ENCODE measurements at regions not wholly inside any gene's neighbourhood (a gene's known extent, or its start where the extent isn't known, plus 50 kb on each side); places are given as distances from the start of the nearest gene placed in this dataset.

DNA sequence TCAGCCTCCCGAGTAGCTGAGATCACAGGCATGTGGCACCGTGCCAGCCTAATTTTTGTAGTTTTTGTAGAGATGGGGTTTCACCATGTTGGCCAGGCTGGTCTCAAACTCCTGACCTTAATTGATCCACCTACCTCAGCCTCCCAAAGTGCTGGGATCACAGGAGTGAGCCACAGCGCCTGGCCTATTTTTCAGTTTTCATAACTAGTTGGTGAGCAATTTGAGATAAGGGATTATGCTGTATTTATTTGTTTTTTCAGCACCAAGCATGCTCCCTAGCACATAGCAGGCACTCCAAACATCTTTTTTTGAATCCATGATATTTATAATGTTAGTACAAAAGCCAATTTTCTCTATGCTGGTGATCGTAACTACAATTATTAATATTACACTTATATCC is 541.2 kb downstream of the SNAPC1 start:
- H3K36me3 Mint-ChIP-seq: no peaks in the 10 kb centered on the region
- H3K4me3 Mint-ChIP-seq: no peak overlapping the region

DNA sequence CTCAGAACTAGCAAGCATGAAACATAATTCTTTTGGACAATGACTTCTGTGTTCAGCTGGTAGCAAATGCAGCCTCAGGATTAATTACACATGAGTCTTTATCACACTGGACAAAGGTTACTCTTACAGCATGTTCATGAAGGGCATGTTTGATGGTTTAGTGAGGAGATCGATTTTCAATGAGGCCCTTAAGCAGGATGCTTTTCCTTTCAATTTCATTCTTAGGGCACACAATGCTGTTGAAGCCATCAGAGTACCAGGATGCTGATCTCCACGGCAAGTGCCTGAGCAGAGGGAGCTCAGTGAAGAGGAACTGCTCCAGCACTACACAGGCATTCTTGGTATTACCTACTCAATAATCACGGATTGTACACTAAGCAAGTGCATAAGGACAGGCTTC is 542.0 kb downstream of the SNAPC1 start:
- H3K4me3 Mint-ChIP-seq: no peak overlapping the region
- peaks cover 5% of the 10 kb centered on the region for H3K9me3 Mint-ChIP-seq
- ChIA-PET POLR2A (no interaction called here), CTCF (no interaction called here)
- no peaks in the 10 kb centered on the region for H3K27me3 Mint-ChIP-seq
- H3K36me3 Mint-ChIP-seq: no peaks in the 10 kb centered on the region
- no peaks in the 10 kb centered on the region for H3K4me1 Mint-ChIP-seq (ENCODE audit: low read depth)
- DNase-seq: no peak
- H3K27ac Mint-ChIP-seq: no peak overlapping the region
- intact Hi-C loops (cut with micrococcal nuclease): no loop called here

More for the DNA sequence above, 541.2 kb downstream of the SNAPC1 start:
- POLR2A ChIA-PET: no interaction called here
- intact Hi-C loops (cut with micrococcal nuclease): no loop called here
- Mint-ChIP-seq H3K4me1 (ENCODE audit: low read depth) (no peaks in the 10 kb centered on the region), H3K27ac (no peak overlapping the region), H3K9me3 (peaks cover 5% of the 10 kb centered on the region), H3K27me3 (no peaks in the 10 kb centered on the region)
- DNase-seq: no peak
- CTCF ChIA-PET: no interaction called here

DNA sequence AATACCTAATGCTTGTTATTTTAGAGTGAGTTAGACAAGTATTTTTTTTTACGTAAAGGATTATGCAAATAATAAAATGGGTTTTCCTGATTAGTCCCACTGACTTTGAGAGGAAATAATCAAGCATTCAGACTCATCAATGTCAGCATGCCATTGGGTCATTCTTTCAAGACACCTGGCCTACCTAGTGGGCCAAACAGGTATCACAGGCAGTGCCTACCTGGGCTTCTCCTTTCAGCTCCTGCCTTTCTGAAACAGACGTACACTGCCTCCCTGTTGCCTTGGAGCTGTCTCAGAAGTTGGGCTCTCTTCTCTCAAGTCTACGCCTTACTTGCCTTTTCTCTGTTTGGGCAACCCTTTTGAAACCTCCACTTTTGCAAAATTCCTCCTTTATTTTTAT is 545.6 kb downstream of the SNAPC1 start:
- Mint-ChIP-seq H3K4me3 (no peak overlapping the region), H3K27me3 (no peaks in the 10 kb centered on the region)
- intact Hi-C loops (cut with micrococcal nuclease): no loop called here

DNA sequence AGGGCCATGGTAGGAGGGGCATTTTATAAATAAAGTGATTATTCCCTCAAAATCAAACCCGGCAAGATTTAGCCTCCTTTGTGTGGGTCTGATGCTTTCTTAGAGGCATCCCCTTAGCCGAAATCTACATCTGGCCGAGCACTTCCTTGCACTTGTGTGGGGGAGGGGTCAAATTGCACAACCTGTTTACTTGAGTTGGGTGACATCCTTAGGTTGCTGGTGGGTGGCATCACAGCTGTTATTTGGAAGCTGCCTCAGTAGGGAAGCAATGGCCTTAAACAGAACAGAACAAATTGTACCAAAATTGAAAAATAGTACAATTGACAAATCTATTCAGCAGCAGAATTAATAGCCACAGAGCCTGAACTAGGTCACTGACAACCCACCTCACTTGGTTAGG is 546.1 kb downstream of the SNAPC1 start:
- H3K27ac Mint-ChIP-seq: no peak overlapping the region
- no peaks in the 10 kb centered on the region for H3K27me3 Mint-ChIP-seq
- no peaks in the 10 kb centered on the region for H3K4me1 Mint-ChIP-seq (ENCODE audit: low read depth)
- no peaks in the 10 kb centered on the region for H3K36me3 Mint-ChIP-seq
- ChIA-PET POLR2A (no interaction called here), CTCF (no interaction called here)
- no peak for DNase-seq
- intact Hi-C loops (cut with micrococcal nuclease): no loop called here
- no peak overlapping the region for H3K4me3 Mint-ChIP-seq
- H3K9me3 Mint-ChIP-seq: peaks cover 4% of the 10 kb centered on the region

More for the DNA sequence above, 545.6 kb downstream of the SNAPC1 start:
- CTCF ChIA-PET: interaction anchor here (0.7 kb wide), 1 partner anchor 159 kb away, joined by 3 read pairs; no protein-coding TSS in a partner anchor
- DNase-seq: no peak
- Mint-ChIP-seq H3K9me3 (peaks cover 4% of the 10 kb centered on the region), H3K27ac (no peak overlapping the region), H3K36me3 (no peaks in the 10 kb centered on the region), H3K4me1 (ENCODE audit: low read depth) (no peaks in the 10 kb centered on the region)
- POLR2A ChIA-PET: no interaction called here

DNA sequence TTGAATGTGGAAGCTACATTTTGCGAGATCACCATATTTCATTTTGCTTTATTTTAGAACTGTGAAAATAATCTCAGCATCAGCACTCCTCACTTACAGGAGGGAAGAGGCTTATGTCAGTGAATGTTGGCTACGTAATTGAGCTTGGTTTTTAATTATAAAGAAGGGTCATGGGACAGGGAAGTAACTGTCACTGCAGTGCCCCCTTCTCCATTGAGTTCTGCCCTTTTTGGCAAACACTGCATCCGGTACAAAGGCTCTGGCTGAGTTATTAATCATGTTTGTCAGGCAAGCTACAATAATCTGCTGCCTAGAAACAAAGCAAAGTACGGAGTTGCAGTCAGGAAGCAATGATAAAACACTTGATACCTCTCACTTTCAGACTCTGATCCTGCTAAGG is 546.7 kb downstream of the SNAPC1 start:
- CTCF ChIA-PET: no interaction called here
- intact Hi-C loops (cut with micrococcal nuclease): no loop called here
- H3K4me3 Mint-ChIP-seq: no peak overlapping the region
- no peak overlapping the region for H3K27ac Mint-ChIP-seq
- POLR2A ChIA-PET: no interaction called here
- H3K27me3 Mint-ChIP-seq: no peaks in the 10 kb centered on the region
- DNase-seq: no peak
- no peaks in the 10 kb centered on the region for H3K36me3 Mint-ChIP-seq
- H3K9me3 Mint-ChIP-seq: peaks cover 4% of the 10 kb centered on the region
- H3K4me1 Mint-ChIP-seq (ENCODE audit: low read depth): no peaks in the 10 kb centered on the region

DNA sequence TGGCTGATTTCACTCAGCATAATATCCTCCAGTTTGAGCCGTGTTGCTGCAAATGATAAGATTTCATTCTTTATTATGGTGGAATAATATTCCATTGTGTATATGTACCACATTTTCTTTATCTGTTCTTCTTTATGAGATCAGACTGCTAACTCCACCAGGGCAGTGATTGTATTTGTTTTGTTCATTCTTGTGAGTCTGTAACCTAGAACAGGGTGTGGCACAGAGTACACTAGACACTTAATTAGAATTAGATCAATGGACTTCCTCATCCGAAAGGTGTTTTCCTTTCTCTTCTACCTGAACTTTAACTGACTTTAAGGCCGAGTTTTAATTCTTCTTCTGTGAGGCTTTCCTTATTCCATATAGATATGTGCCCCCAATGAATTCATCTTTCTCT is 551.0 kb downstream of the SNAPC1 start:
- intact Hi-C loops (cut with micrococcal nuclease): no loop called here
- POLR2A ChIA-PET: no interaction called here
- no peak for DNase-seq
- Mint-ChIP-seq H3K9me3 (peaks cover 2% of the 10 kb centered on the region), H3K4me3 (no peak overlapping the region), H3K4me1 (ENCODE audit: low read depth) (no peaks in the 10 kb centered on the region), H3K27ac (no peak overlapping the region), H3K36me3 (no peaks in the 10 kb centered on the region), H3K27me3 (no peaks in the 10 kb centered on the region)
- CTCF ChIA-PET: no interaction called here

DNA sequence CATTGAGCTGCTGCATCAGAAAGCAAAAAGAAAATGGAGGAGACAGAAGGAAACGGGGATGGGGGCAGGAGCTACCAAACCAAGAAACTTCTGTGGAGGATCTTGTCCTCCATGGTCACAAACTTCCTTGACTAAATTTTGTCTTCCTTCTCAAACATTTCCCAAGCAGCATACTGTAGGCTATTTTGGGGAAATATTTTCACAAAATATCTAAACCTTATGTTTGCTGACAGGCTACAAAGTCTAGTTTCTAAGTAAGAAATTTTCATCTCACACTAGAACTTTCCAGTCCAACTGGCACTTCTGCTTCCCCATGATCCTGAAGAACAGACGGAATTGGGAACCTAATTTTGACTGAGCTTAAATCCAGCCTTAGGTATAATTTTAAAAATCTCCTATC is 552.0 kb downstream of the SNAPC1 start:
- CTCF ChIA-PET: no interaction called here
- Mint-ChIP-seq H3K27me3 (no peaks in the 10 kb centered on the region), H3K27ac (no peak overlapping the region), H3K9me3 (no peaks in the 10 kb centered on the region), H3K4me3 (no peak overlapping the region), H3K36me3 (no peaks in the 10 kb centered on the region), H3K4me1 (ENCODE audit: low read depth) (no peaks in the 10 kb centered on the region)
- POLR2A ChIA-PET: no interaction called here
- DNase-seq: no peak
- intact Hi-C loops (cut with micrococcal nuclease): no loop called here

DNA sequence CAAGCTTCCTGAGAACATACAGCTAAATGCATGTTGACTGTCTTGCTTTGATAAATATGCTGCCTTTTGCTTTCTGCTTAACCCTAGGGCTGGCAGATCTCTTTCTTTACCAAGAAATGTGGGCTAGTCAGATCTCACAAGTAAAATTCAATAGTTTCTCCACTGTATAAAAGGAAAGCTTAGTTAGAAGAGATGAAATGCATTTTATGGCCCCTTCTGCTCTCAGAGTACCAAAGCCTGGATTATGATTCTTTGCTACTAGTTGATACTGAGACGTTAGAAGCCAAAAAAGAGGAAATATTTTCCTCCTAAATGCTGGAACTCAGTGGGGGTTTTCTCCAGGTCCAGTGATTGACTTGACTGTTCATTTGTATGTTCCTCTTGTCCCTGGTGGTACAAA is 552.7 kb downstream of the SNAPC1 start:
- Mint-ChIP-seq H3K4me1 (ENCODE audit: low read depth) (no peaks in the 10 kb centered on the region), H3K27ac (no peak overlapping the region), H3K27me3 (no peaks in the 10 kb centered on the region), H3K9me3 (no peaks in the 10 kb centered on the region), H3K36me3 (no peaks in the 10 kb centered on the region), H3K4me3 (no peak overlapping the region)
- CTCF ChIA-PET: no interaction called here
- no peak for DNase-seq
- POLR2A ChIA-PET: no interaction called here
- intact Hi-C loops (cut with micrococcal nuclease): no loop called here

DNA sequence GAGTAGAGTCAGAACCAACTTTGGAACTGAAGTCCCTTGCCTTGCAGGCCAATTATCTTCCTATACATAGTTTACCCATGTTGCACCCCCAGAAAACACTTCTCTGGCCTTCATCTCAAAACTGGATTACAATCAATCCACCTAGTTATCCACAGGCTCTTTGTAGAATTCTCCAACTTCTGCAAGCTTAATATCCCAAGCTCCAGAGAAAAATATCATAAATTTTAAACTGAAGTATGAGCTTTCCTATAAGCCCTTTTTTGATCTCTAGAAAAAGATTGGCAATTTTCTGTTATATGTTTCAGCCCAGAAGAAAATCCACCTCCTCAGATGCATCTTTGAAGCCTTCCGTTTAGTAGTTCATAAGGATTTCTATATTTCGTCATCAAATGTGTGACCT is 553.4 kb downstream of the SNAPC1 start:
- ChIA-PET POLR2A (no interaction called here), CTCF (no interaction called here)
- H3K4me1 Mint-ChIP-seq (ENCODE audit: low read depth): no peaks in the 10 kb centered on the region
- no peak for DNase-seq
- no peaks in the 10 kb centered on the region for H3K27me3 Mint-ChIP-seq
- no peaks in the 10 kb centered on the region for H3K36me3 Mint-ChIP-seq
- intact Hi-C loops (cut with micrococcal nuclease): no loop called here
- no peak overlapping the region for H3K27ac Mint-ChIP-seq
- H3K9me3 Mint-ChIP-seq: no peaks in the 10 kb centered on the region
- no peak overlapping the region for H3K4me3 Mint-ChIP-seq

DNA sequence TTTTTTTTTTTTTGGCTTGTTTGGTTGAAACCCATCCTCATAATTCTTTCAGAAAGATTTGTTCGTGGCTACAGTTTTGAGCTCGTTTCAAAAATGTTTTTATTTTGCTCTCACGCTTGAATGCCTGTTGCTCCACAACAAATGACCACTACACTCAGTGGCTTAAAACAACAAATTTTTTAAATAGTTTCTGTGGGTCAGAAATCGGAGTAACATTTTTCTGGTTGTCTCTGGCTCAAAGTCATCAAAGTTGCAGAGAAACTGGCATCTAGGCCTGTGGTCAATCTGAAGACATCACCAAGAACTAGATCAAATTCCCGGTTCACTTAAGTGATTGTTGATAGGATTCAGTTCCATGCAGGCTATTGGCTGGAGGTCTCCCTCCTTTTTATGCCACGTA is 560.0 kb downstream of the SNAPC1 start:
- Mint-ChIP-seq H3K36me3 (no peaks in the 10 kb centered on the region), H3K4me3 (no peak overlapping the region), H3K4me1 (ENCODE audit: low read depth) (no peaks in the 10 kb centered on the region), H3K27me3 (no peaks in the 10 kb centered on the region), H3K9me3 (peaks cover 7% of the 10 kb centered on the region), H3K27ac (no peak overlapping the region)
- DNase-seq: no peak
- intact Hi-C loops (cut with micrococcal nuclease): no loop called here
- POLR2A ChIA-PET: no interaction called here
- CTCF ChIA-PET: no interaction called here

DNA sequence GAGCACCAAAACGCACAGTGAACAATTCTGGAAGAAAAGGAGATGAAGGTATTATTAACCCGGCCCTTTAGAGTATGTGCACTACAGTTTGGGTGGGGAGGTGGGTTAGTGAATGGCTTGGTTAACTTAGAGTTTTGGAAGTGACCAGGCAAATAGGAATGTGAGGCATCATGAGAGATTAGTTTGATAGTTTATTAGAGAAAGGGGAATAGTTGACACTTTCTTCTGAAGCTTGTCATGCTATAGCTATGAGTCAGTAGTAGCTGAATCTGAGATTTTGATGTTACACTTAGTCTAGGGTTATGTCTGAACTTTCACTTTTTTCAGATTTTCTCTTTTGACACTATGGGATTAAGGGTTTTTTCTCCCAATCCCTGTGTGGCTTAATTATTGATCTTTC is 567.2 kb downstream of the SNAPC1 start:
- DNase-seq: no peak
- H3K4me1 Mint-ChIP-seq (ENCODE audit: low read depth): no peaks in the 10 kb centered on the region
- no peak overlapping the region for H3K4me3 Mint-ChIP-seq
- ChIA-PET POLR2A (no interaction called here), CTCF (no interaction called here)
- H3K9me3 Mint-ChIP-seq: peaks cover 10% of the 10 kb centered on the region
- no peak overlapping the region for H3K27ac Mint-ChIP-seq
- no peaks in the 10 kb centered on the region for H3K36me3 Mint-ChIP-seq
- no peaks in the 10 kb centered on the region for H3K27me3 Mint-ChIP-seq
- intact Hi-C loops (cut with micrococcal nuclease): no loop called here

DNA sequence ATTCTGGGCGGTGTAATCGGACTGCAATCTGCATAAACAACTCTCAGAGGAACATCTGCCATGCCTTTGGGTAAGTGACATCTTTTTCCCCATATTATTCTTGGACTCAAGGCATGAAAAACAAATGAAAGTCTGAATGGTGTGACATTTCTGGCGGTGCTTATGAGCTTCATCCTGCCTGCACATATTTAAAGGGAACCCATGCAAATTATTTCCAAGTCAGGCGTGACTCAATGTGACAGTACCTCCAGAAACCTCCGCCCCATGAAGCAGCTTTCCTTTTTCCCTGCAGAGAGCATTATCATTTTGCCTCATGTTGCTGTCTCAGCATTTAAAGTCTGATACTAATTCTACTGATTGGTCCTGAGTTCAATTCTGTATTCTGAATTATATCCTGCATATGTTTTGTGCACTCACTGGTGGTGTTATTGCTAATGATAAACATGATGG is 585.4 kb downstream of the SNAPC1 start:
- no peak overlapping the region for H3K27ac Mint-ChIP-seq
- no peaks in the 10 kb centered on the region for H3K4me1 Mint-ChIP-seq (ENCODE audit: low read depth)
- intact Hi-C loops (cut with micrococcal nuclease): no loop called here
- H3K36me3 Mint-ChIP-seq: no peaks in the 10 kb centered on the region
- POLR2A ChIA-PET: no interaction called here
- no peak overlapping the region for H3K4me3 Mint-ChIP-seq
- no peaks in the 10 kb centered on the region for H3K27me3 Mint-ChIP-seq
- DNase-seq: no peak
- H3K9me3 Mint-ChIP-seq: peaks cover 7% of the 10 kb centered on the region
- CTCF ChIA-PET: no interaction called here

DNA sequence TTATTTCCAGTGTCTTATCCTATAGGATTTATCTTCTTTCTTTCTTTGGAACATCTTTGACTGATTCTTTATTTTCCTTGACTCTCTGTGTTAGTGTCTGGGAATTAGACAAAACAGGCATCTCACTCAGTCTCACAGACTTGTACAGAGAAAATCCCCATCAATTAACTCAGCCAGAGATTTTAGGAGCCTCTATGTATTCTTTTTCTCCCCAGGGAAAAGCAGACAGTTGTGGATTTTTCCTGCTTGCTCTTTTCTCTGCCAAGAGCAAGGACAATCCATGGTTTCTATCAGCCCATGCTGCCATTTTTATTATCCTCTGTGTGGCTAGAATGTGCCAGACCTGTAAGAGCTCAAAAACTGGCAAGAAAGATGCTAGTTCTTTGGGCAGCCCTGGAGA is 595.1 kb downstream of the SNAPC1 start:
- ChIA-PET POLR2A (no interaction called here), CTCF (no interaction called here)
- Mint-ChIP-seq H3K4me3 (no peak overlapping the region), H3K9me3 (peaks cover 31% of the 10 kb centered on the region), H3K36me3 (no peaks in the 10 kb centered on the region), H3K27me3 (no peaks in the 10 kb centered on the region), H3K4me1 (ENCODE audit: low read depth) (no peaks in the 10 kb centered on the region), H3K27ac (no peak overlapping the region)
- DNase-seq: no peak
- intact Hi-C loops (cut with micrococcal nuclease): no loop called here

DNA sequence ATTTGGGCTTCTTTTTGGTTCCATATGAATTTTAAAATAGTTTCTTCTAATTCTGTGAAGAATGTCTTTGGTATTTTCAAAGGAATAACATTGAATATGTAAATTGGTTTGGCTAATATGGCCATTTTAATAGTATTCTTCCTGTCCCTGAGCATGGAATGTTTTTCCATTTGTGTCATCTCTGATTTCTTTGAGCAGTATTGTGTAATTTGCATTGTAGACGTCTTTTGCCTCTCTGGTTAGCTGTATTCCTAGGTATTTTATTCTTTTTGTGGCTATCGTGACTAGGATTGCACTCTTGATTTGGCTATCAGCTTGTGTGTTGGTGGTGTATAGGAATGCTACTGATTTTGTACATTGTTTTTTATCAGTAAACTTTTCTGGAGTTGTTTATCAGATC is 601.9 kb downstream of the SNAPC1 start:
- no peak for DNase-seq
- intact Hi-C loops (cut with micrococcal nuclease): no loop called here
- Mint-ChIP-seq H3K4me1 (ENCODE audit: low read depth) (no peaks in the 10 kb centered on the region), H3K9me3 (no peaks in the 10 kb centered on the region), H3K4me3 (no peak overlapping the region), H3K27ac (no peak overlapping the region), H3K27me3 (no peaks in the 10 kb centered on the region), H3K36me3 (no peaks in the 10 kb centered on the region)
- POLR2A ChIA-PET: no interaction called here
- CTCF ChIA-PET: no interaction called here
